ENCODE measurements at regions not wholly inside any gene's neighbourhood (a gene's known extent, or its start where the extent isn't known, plus 50 kb on each side); places are given as distances from the start of the nearest gene placed in this dataset.

GRCh38 chr5:133898440-133898839 is 70.0 kb downstream of the C5orf15 start:
- WGBS, 2 donors (ENCODE audit: low coverage in 1 of 2), result 72 to 85% methylated on average over 3 of the region's 3 CpGs
- Histone ChIP-seq H3K27me3 (no peaks in the 10 kb centered on the region), H3K4me1 (no peaks in the 10 kb centered on the region), H3K27ac (no peak overlapping the region), H3K9me3 (no peaks in the 10 kb centered on the region), H3K36me3 (no peaks in the 10 kb centered on the region), H3K4me3 (no peak overlapping the region)
- no peak for ATAC-seq
- no peak for TF ChIP-seq POLR2AphosphoS5 (IDR thresholded peaks at IDR 0.05)
- TF ChIP-seq CTCF (IDR thresholded peaks at IDR 0.05), result no peak
- no peak for TF ChIP-seq EP300 (IDR thresholded peaks at IDR 0.05)
- no peak for TF ChIP-seq POLR2A (IDR thresholded peaks at IDR 0.05)

GRCh38 chr5:133897431-133897830 is 71.0 kb downstream of the C5orf15 start:
- no peak for ATAC-seq
- WGBS, 2 donors (ENCODE audit: low coverage in 1 of 2), result 88 to 93% methylated on average over 3 to 4 of the region's 4 CpGs
- Histone ChIP-seq H3K4me1 (no peaks in the 10 kb centered on the region), H3K9me3 (no peaks in the 10 kb centered on the region), H3K4me3 (no peak overlapping the region), H3K36me3 (no peaks in the 10 kb centered on the region), H3K27me3 (no peaks in the 10 kb centered on the region), H3K27ac (no peak overlapping the region)
- TF ChIP-seq EP300 (IDR thresholded peaks at IDR 0.05), result no peak
- TF ChIP-seq CTCF (IDR thresholded peaks at IDR 0.05), result no peak
- no peak for TF ChIP-seq POLR2A (IDR thresholded peaks at IDR 0.05)
- no peak for TF ChIP-seq POLR2AphosphoS5 (IDR thresholded peaks at IDR 0.05)

- ATAC-seq, result no peak
- 88 to 93% methylated on average over 2 of the region's 2 CpGs for WGBS, 2 donors (ENCODE audit: low coverage in 1 of 2)
- Histone ChIP-seq H3K27ac (no peak overlapping the region), H3K27me3 (no peaks in the 10 kb centered on the region), H3K4me1 (no peaks in the 10 kb centered on the region), H3K4me3 (no peak overlapping the region), H3K9me3 (no peaks in the 10 kb centered on the region), H3K36me3 (no peaks in the 10 kb centered on the region)
- TF ChIP-seq EP300 (IDR thresholded peaks at IDR 0.05) (no peak), CTCF (IDR thresholded peaks at IDR 0.05) (no peak), POLR2AphosphoS5 (IDR thresholded peaks at IDR 0.05) (no peak), POLR2A (IDR thresholded peaks at IDR 0.05) (no peak)
Observed at GRCh38 chr5:133896873-133897272, 71.6 kb downstream of the C5orf15 start.

GRCh38 chr5:133895979-133896845 is 72.2 kb downstream of the C5orf15 start:
- Histone ChIP-seq H3K9me3 (no peaks in the 10 kb centered on the region), H3K36me3 (no peaks in the 10 kb centered on the region), H3K4me3 (no peak overlapping the region), H3K27ac (no peak overlapping the region), H3K27me3 (no peaks in the 10 kb centered on the region), H3K4me1 (no peaks in the 10 kb centered on the region)
- TF ChIP-seq EP300 (IDR thresholded peaks at IDR 0.05), result no peak
- no peak for TF ChIP-seq POLR2A (IDR thresholded peaks at IDR 0.05)
- TF ChIP-seq CTCF (IDR thresholded peaks at IDR 0.05), result no peak
- no peak for TF ChIP-seq POLR2AphosphoS5 (IDR thresholded peaks at IDR 0.05)
- 87 to 100% methylated on average over 3 of the region's 7 CpGs for WGBS, 2 donors (ENCODE audit: low coverage in 1 of 2)
- no peak for ATAC-seq

GRCh38 chr5:133894143-133894542 is 74.3 kb downstream of the C5orf15 start:
- WGBS, 2 donors (ENCODE audit: low coverage in 1 of 2), result 28 to 53% methylated on average over 5 of the region's 5 CpGs
- H3K27ac ChIP-seq, result no peak overlapping the region

More at GRCh38 chr5:133894143-133894542, 74.3 kb downstream of the C5orf15 start:
- Histone ChIP-seq H3K9me3 (no peaks in the 10 kb centered on the region), H3K4me1 (no peaks in the 10 kb centered on the region), H3K4me3 (no peak overlapping the region), H3K27me3 (no peaks in the 10 kb centered on the region), H3K36me3 (no peaks in the 10 kb centered on the region)
- TF ChIP-seq POLR2A (IDR thresholded peaks at IDR 0.05) (no peak), EP300 (IDR thresholded peaks at IDR 0.05) (no peak), CTCF (IDR thresholded peaks at IDR 0.05) (no peak), POLR2AphosphoS5 (IDR thresholded peaks at IDR 0.05) (no peak)
- no peak for ATAC-seq

Measured in gastroesophageal sphincter (tissue), 4 donors.